NCI-H1092 (cell line): ENCODE measurements at regions not wholly inside any gene's neighbourhood (a gene's known extent, or its start where the extent isn't known, plus 50 kb on each side); places are given as distances from the start of the nearest gene placed in this dataset.

ENCODE experiments used
- DNase-seq: peaks from one replicate; lab custom pipeline; 2025; lab: John Stamatoyannopoulos, UW

GRCh38 chr18:47471784-47472183 is 220.3 kb upstream of the SKOR2 start:
- DNase-seq: no peak

GRCh38 chr18:47470941-47471340 is 219.5 kb upstream of the SKOR2 start:
- DNase-seq: no peak

- DNase-seq: no peak
Measured at GRCh38 chr18:47469576-47469975, 218.1 kb upstream of the SKOR2 start.

GRCh38 chr18:47461977-47462376 is 210.5 kb upstream of the SKOR2 start:
- no peak for DNase-seq

GRCh38 chr18:47461406-47461948 is 210.0 kb upstream of the SKOR2 start:
- DNase-seq: no peak

- no peak for DNase-seq
Measured at GRCh38 chr18:47458483-47458882, 207.0 kb upstream of the SKOR2 start.

GRCh38 chr18:47457614-47458013 is 206.2 kb upstream of the SKOR2 start:
- DNase-seq: no peak

GRCh38 chr18:47453038-47453437 is 201.6 kb upstream of the SKOR2 start:
- DNase-seq: no peak

GRCh38 chr18:47448956-47449355 is 197.5 kb upstream of the SKOR2 start:
- no peak for DNase-seq

- no peak for DNase-seq
Measured at GRCh38 chr18:47441914-47442313, 190.5 kb upstream of the SKOR2 start.

GRCh38 chr18:47438001-47438400 is 186.5 kb upstream of the SKOR2 start:
- DNase-seq: no peak

GRCh38 chr18:47436871-47437270 is 185.4 kb upstream of the SKOR2 start:
- DNase-seq: no peak

- DNase-seq: no peak
Measured at GRCh38 chr18:47434214-47434746, 182.8 kb upstream of the SKOR2 start.

GRCh38 chr18:47427923-47428637 is 176.6 kb upstream of the SKOR2 start:
- no peak for DNase-seq

GRCh38 chr18:47427072-47427471 is 175.6 kb upstream of the SKOR2 start:
- no peak for DNase-seq

- DNase-seq: no peak
Measured at GRCh38 chr18:47425365-47425764, 173.9 kb upstream of the SKOR2 start.

GRCh38 chr18:47422524-47422923 is 171.1 kb upstream of the SKOR2 start:
- DNase-seq: no peak

GRCh38 chr18:47420130-47420529 is 168.7 kb upstream of the SKOR2 start:
- no peak for DNase-seq

- no peak for DNase-seq
Measured at GRCh38 chr18:47418746-47419145, 167.3 kb upstream of the SKOR2 start.

- no peak for DNase-seq
Measured at GRCh38 chr18:47417807-47418206, 166.3 kb upstream of the SKOR2 start.

- no peak for DNase-seq
Measured at GRCh38 chr18:47415881-47416280, 164.4 kb upstream of the SKOR2 start.

GRCh38 chr18:47413327-47413726 is 161.9 kb upstream of the SKOR2 start:
- DNase-seq: peak; percentile 26

GRCh38 chr18:47412924-47413323 is 161.5 kb upstream of the SKOR2 start:
- no peak for DNase-seq

- no peak for DNase-seq
Measured at GRCh38 chr18:47411159-47411558, 159.7 kb upstream of the SKOR2 start.
